ENCODE measurements at regions not wholly inside any gene's neighbourhood (a gene's known extent, or its start where the extent isn't known, plus 50 kb on each side); places are given as distances from the start of the nearest gene placed in this dataset.

DNA sequence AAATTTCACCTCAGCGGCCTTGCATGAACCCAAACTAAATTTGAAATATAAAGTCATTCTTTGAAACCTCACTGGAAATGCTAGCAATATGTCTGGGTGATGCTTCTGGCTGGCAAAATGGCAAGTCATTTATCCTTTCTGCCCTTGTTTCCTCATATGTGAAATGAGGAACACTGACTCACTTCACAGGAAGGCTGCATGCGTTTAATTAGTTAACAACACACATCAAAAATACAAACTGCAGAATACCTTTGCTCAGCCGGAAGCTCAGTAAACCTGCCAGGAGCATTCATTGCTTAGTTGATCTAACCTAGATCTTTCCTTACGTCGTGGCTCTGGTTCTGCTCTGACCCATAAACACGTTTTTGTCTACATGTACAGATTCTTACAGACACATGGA is 214.2 kb upstream of the ACVR2A start:
- no peaks in the 10 kb centered on the region for H3K79me2 ChIP-seq (ENCODE audit: control insufficient read depth, insufficient read depth, low read length)
- no peak overlapping the region for H3K4me3 Mint-ChIP-seq
- H3K27me3 ChIP-seq (replicated peaks in 1 of 4; ENCODE audit: control extremely low read depth in 1 of 4, control insufficient read depth in 3 of 4, insufficient read depth in 4 of 4, low read length in 3 of 4): no peaks in the 10 kb centered on the region
- ChIA-PET POLR2A (no interaction called here), CTCF (no interaction called here)
- no peaks in the 10 kb centered on the region for H3K36me3 ChIP-seq (replicated peaks in 1 of 2; ENCODE audit: control extremely low read depth in 1 of 2, control insufficient read depth in 1 of 2, extremely low read depth in 1 of 2, insufficient read depth in 2 of 2, low read length in 1 of 2)
- H3K9ac ChIP-seq (ENCODE audit: low read length): no peak overlapping the region
- H3K27me3 Mint-ChIP-seq: no peaks in the 10 kb centered on the region
- H3K4me2 ChIP-seq (replicated peaks; ENCODE audit: low read depth, low read length, poor library complexity, severe bottlenecking): no peak overlapping the region
- H3K4me1 Mint-ChIP-seq: peaks cover 19% of the 10 kb centered on the region
- no peak overlapping the region for H3K27ac ChIP-seq (ENCODE audit: low read length in 2 of 2)
- no peaks in the 10 kb centered on the region for H3K9me3 ChIP-seq (ENCODE audit: control extremely low read depth in 1 of 3, control insufficient read depth in 2 of 3, insufficient read depth in 1 of 3, low read length in 2 of 3)
- no peak overlapping the region for H2AFZ ChIP-seq (ENCODE audit: insufficient read depth, low read depth, low read length, poor library complexity, severe bottlenecking)
- intact Hi-C loops (cut with micrococcal nuclease): no loop called here
- DNase-seq (no peak), ATAC-seq (ENCODE audit: low read depth) (no peak)
- H4K20me1 ChIP-seq (ENCODE audit: control insufficient read depth, insufficient read depth, low read length, poor library complexity, severe bottlenecking): no peaks in the 10 kb centered on the region
- WGBS (ENCODE audit: insufficient coverage): 8% methylated on average over 2 of the region's 6 CpGs
- no peak overlapping the region for H3K4me3 ChIP-seq (ENCODE audit: control extremely low read depth in 1 of 5, extremely low read depth in 1 of 5, insufficient read depth in 1 of 5, low read depth in 2 of 5, low read length in 4 of 5)
- no peak for TF ChIP-seq EZH2 (IDR thresholded peaks at IDR 0.05; ENCODE audit: borderline replicate concordance, insufficient read depth, low read depth, low read length, poor library complexity, severe bottlenecking)
- TF ChIP-seq, protein P1, sequence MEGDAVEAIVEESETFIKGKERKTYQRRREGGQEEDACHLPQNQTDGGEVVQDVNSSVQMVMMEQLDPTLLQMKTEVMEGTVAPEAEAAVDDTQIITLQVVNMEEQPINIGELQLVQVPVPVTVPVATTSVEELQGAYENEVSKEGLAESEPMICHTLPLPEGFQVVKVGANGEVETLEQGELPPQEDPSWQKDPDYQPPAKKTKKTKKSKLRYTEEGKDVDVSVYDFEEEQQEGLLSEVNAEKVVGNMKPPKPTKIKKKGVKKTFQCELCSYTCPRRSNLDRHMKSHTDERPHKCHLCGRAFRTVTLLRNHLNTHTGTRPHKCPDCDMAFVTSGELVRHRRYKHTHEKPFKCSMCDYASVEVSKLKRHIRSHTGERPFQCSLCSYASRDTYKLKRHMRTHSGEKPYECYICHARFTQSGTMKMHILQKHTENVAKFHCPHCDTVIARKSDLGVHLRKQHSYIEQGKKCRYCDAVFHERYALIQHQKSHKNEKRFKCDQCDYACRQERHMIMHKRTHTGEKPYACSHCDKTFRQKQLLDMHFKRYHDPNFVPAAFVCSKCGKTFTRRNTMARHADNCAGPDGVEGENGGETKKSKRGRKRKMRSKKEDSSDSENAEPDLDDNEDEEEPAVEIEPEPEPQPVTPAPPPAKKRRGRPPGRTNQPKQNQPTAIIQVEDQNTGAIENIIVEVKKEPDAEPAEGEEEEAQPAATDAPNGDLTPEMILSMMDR (IDR thresholded peaks at IDR 0.05): no peak
- peaks cover 0 to 7% of the 10 kb centered on the region in 2 donors for H3K4me1 ChIP-seq (ENCODE audit: control insufficient read depth in 2 of 2, insufficient read depth in 2 of 2, low read length in 2 of 2)
- H3K27ac Mint-ChIP-seq: no peak overlapping the region
- H3K9me3 Mint-ChIP-seq (ENCODE audit: insufficient read depth): no peaks in the 10 kb centered on the region

DNA sequence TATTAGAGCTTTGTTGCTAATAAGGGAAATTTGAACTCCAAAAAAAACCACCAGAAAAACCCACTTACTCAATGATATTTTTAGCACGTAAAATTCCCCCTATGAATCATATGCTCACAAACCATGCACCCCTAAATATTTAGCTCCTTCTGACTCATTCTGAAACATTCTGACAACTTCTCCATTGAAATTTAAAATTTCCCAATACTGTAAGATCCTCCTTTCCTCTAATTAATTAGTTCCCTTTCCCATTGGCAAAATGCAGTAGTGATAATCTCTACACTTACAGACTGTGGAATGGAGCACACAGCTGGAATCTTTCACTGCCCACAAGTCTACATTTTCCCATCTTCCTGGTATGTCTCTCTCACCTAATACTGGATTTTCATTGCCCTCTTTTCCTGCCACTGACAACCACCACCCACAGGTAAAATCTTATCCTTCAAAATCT is 215.8 kb upstream of the ACVR2A start:
- Histone ChIP-seq H3K79me2 (ENCODE audit: control insufficient read depth, insufficient read depth, low read length) (no peaks in the 10 kb centered on the region), H3K27me3 (replicated peaks in 1 of 4; ENCODE audit: control extremely low read depth in 1 of 4, control insufficient read depth in 3 of 4, insufficient read depth in 4 of 4, low read length in 3 of 4) (no peaks in the 10 kb centered on the region), H2AFZ (ENCODE audit: insufficient read depth, low read depth, low read length, poor library complexity, severe bottlenecking) (no peak overlapping the region), H3K4me2 (replicated peaks; ENCODE audit: low read depth, low read length, poor library complexity, severe bottlenecking) (no peak overlapping the region), H3K36me3 (replicated peaks in 1 of 2; ENCODE audit: control extremely low read depth in 1 of 2, control insufficient read depth in 1 of 2, extremely low read depth in 1 of 2, insufficient read depth in 2 of 2, low read length in 1 of 2) (no peaks in the 10 kb centered on the region), H3K27ac (ENCODE audit: low read length in 2 of 2) (no peak overlapping the region), H3K4me1 (ENCODE audit: control insufficient read depth in 2 of 2, insufficient read depth in 2 of 2, low read length in 2 of 2) (peaks cover 0 to 3% of the 10 kb centered on the region in 2 donors), H3K4me3 (ENCODE audit: control extremely low read depth in 1 of 5, extremely low read depth in 1 of 5, insufficient read depth in 1 of 5, low read depth in 2 of 5, low read length in 4 of 5) (no peak overlapping the region), H3K9me3 (ENCODE audit: control extremely low read depth in 1 of 3, control insufficient read depth in 2 of 3, insufficient read depth in 1 of 3, low read length in 2 of 3) (peaks cover 0 to 2% (median 0%) of the 10 kb centered on the region in 3 donors), H4K20me1 (ENCODE audit: control insufficient read depth, insufficient read depth, low read length, poor library complexity, severe bottlenecking) (no peaks in the 10 kb centered on the region), H3K9ac (ENCODE audit: low read length) (no peak overlapping the region)
- H3K4me1 Mint-ChIP-seq: peaks cover 10% of the 10 kb centered on the region
- TF ChIP-seq, protein P1 (IDR thresholded peaks at IDR 0.05): no peak
- no peak for TF ChIP-seq EZH2 (IDR thresholded peaks at IDR 0.05; ENCODE audit: borderline replicate concordance, insufficient read depth, low read depth, low read length, poor library complexity, severe bottlenecking)
- no peak for DNase-seq
- ATAC-seq (ENCODE audit: low read depth): no peak
- ChIA-PET POLR2A (no interaction called here), CTCF (no interaction called here)
- intact Hi-C loops (cut with micrococcal nuclease): no loop called here
- no peak overlapping the region for H3K27ac Mint-ChIP-seq
- no CpG with 5 or more reads among the region's 1 CpG for WGBS (ENCODE audit: insufficient coverage)
- H3K4me3 Mint-ChIP-seq: no peak overlapping the region
- no peaks in the 10 kb centered on the region for H3K27me3 Mint-ChIP-seq
- H3K9me3 Mint-ChIP-seq (ENCODE audit: insufficient read depth): no peaks in the 10 kb centered on the region
